ENCODE measurements at regions not wholly inside any gene's neighbourhood (a gene's known extent, or its start where the extent isn't known, plus 50 kb on each side); places are given as distances from the start of the nearest gene placed in this dataset.

DNA sequence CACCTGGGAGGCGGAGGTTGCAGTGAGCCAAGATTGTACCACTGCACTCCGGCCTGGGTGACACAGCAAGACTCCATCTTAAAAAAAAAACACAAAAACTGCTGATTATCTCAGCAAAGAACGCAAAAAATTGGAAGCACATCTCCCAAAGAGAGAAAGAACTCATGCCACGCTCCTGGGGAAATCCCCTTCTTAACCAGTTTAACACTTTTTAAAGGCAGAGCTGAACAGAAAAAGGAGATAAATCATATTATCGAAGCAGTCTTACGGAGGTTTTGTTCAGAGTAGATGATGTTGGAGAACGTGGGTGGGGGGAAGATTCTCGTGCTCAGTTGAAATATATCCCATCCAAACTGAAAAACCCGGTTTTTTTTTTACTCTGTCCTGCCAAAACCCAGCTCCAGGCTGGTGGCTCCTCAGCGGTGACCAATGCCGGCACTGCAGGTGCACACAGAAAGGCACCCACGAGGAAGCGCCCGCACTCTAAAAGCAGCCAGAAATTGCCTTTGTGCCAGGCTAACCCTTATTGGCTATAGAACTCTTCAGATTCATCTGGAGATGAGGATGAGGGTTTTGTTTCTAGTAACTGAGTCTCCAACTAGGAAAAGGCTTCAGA is 100.2 kb upstream of the PARP11 start:
- Histone ChIP-seq H3K4me1 (ENCODE audit: control insufficient read depth, insufficient read depth, low read length) (no peaks in the 10 kb centered on the region), H3K27ac (ENCODE audit: low read length) (no peak overlapping the region), H3K4me3 (ENCODE audit: low read length in 2 of 2) (no peak overlapping the region), H3K9me3 (ENCODE audit: control insufficient read depth in 2 of 2, low read length in 2 of 2) (no peaks in the 10 kb centered on the region), H3K9ac (ENCODE audit: low read length in 2 of 2) (no peak overlapping the region), H3K27me3 (ENCODE audit: control insufficient read depth in 1 of 2, insufficient read depth in 2 of 2, low read length in 2 of 2) (no peaks in the 10 kb centered on the region), H3K36me3 (ENCODE audit: control insufficient read depth in 2 of 2, insufficient read depth in 2 of 2, low read length in 2 of 2) (no peaks in the 10 kb centered on the region)

DNA sequence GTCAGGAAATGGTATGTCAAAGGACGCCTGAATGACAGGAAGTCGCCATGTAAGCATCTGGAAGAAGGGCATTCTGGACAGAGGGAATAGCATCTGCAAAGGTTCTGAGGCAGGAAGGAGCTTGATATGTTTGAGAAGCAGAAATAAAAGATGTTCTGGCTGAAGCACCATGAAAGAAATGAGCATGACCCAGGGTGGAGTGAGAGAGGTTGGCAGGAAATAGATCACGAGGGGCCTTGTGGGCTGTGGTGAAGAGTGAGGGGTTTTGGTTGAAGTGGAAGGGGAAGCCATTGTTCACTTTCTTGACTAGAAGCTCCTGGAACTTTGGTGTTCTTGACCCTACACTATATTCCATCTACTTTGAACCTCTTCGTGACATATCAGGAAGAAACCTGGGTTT is 99.4 kb upstream of the PARP11 start:
- Histone ChIP-seq H3K4me1 (ENCODE audit: control insufficient read depth, insufficient read depth, low read length) (no peaks in the 10 kb centered on the region), H3K4me3 (ENCODE audit: low read length in 2 of 2) (no peak overlapping the region), H3K36me3 (ENCODE audit: control insufficient read depth in 2 of 2, insufficient read depth in 2 of 2, low read length in 2 of 2) (no peaks in the 10 kb centered on the region), H3K9me3 (ENCODE audit: control insufficient read depth in 2 of 2, low read length in 2 of 2) (no peaks in the 10 kb centered on the region), H3K27me3 (ENCODE audit: control insufficient read depth in 1 of 2, insufficient read depth in 2 of 2, low read length in 2 of 2) (no peaks in the 10 kb centered on the region), H3K27ac (ENCODE audit: low read length) (no peak overlapping the region), H3K9ac (ENCODE audit: low read length in 2 of 2) (no peak overlapping the region)

DNA sequence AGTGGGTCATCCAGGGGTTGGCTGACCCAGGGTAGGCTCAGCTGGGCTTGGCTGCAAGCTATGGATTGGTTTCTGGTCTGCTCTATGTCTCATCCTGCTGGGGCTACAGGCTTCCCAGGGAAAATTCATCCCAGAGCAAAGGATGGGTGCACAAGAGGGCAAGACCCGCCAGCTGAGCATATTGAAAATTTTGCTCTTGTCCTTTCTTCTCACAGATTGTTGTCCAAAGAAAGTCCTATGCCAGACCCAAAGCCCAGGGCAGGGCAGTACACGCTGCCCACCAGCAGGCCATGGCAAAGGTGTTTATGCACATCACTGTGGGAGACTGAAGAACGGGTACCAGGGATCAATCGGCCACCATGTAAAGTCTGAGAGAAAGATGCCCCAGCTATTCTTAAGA is 95.3 kb upstream of the PARP11 start:
- Histone ChIP-seq H3K27ac (ENCODE audit: low read length) (no peak overlapping the region), H3K9me3 (ENCODE audit: control insufficient read depth in 2 of 2, low read length in 2 of 2) (no peaks in the 10 kb centered on the region), H3K4me1 (ENCODE audit: control insufficient read depth, insufficient read depth, low read length) (no peaks in the 10 kb centered on the region), H3K4me3 (ENCODE audit: low read length in 2 of 2) (no peak overlapping the region), H3K27me3 (ENCODE audit: control insufficient read depth in 1 of 2, insufficient read depth in 2 of 2, low read length in 2 of 2) (peaks cover 0 to 4% of the 10 kb centered on the region in 2 donors), H3K9ac (ENCODE audit: low read length in 2 of 2) (no peak overlapping the region), H3K36me3 (ENCODE audit: control insufficient read depth in 2 of 2, insufficient read depth in 2 of 2, low read length in 2 of 2) (no peaks in the 10 kb centered on the region)

DNA sequence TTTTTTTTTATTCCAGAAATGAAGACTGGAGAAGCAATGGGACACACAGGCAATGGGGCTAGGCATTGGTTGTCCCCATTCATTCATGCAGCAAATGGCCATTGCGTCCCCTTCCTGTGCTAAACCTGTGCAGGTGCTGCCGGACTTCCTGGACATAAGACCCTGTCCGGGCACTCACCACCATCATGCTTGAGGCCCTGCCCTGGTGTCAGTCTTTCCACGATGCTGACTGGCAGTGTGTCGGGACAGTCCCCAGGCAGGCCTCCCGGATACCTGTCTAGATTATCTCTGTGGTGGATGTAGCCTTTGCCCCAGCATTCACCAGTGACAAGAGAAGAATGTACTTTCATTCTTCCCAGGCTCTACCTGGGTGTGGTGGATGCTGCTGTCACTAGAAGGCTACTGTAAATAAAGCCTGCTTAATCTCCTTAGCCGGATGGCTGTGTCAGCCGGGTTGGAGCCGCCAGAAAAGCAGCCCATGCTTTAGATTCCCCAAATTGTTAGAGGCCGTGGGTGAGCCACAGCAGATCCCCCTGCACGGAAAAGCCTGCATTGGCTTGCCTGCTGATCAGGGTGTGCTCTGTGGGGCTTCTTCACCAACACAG is 94.5 kb upstream of the PARP11 start:
- Histone ChIP-seq H3K27ac (ENCODE audit: low read length) (no peak overlapping the region), H3K4me1 (ENCODE audit: control insufficient read depth, insufficient read depth, low read length) (no peaks in the 10 kb centered on the region), H3K27me3 (ENCODE audit: control insufficient read depth in 1 of 2, insufficient read depth in 2 of 2, low read length in 2 of 2) (peaks cover 0 to 4% of the 10 kb centered on the region in 2 donors), H3K9me3 (ENCODE audit: control insufficient read depth in 2 of 2, low read length in 2 of 2) (no peaks in the 10 kb centered on the region), H3K36me3 (ENCODE audit: control insufficient read depth in 2 of 2, insufficient read depth in 2 of 2, low read length in 2 of 2) (no peaks in the 10 kb centered on the region), H3K4me3 (ENCODE audit: low read length in 2 of 2) (no peak overlapping the region), H3K9ac (ENCODE audit: low read length in 2 of 2) (no peak overlapping the region)

DNA sequence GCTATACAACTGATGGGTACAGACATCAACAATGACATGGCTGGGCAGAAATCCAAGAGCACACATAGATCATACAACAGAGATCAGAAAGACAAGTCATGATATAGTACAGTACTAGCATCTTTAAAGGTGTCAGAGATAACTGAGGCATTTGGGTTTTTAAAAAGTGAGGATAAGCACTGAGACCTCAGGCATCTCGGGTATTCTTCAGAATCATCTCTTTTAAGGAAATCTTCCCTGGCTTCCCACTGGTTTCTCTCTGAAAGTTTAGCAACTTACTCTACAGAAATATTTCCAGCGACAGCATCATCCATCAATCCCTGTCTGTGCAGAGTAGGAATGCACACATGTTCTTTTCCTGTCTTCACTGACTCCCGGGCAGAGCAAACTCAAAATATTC is 93.2 kb upstream of the PARP11 start:
- Histone ChIP-seq H3K4me1 (ENCODE audit: control insufficient read depth, insufficient read depth, low read length) (no peaks in the 10 kb centered on the region), H3K9me3 (ENCODE audit: control insufficient read depth in 2 of 2, low read length in 2 of 2) (no peaks in the 10 kb centered on the region), H3K27ac (ENCODE audit: low read length) (no peak overlapping the region), H3K9ac (ENCODE audit: low read length in 2 of 2) (no peak overlapping the region), H3K4me3 (ENCODE audit: low read length in 2 of 2) (no peak overlapping the region), H3K27me3 (ENCODE audit: control insufficient read depth in 1 of 2, insufficient read depth in 2 of 2, low read length in 2 of 2) (peaks cover 0 to 4% of the 10 kb centered on the region in 2 donors), H3K36me3 (ENCODE audit: control insufficient read depth in 2 of 2, insufficient read depth in 2 of 2, low read length in 2 of 2) (no peaks in the 10 kb centered on the region)

DNA sequence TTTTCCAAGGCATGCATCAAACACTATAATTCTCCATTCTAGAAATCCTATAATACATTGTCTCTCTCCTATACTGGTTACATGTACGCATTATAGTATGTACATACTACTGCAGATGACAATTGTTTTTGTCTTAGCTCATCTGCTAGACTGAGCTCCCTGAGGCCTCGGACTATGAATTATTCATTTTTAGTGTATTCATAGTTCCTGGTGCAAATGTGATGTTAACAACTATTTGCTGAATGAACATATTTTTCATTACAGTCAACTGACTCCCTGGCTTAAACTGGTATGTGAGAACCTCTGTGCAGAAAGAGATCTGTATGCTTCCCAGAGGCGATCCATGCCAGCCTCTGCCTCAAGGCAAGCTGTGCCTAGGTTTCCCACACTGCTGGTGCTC is 91.8 kb upstream of the PARP11 start:
- no peak overlapping the region for H3K27ac ChIP-seq (ENCODE audit: low read length)
- no peak overlapping the region for H3K9ac ChIP-seq (ENCODE audit: low read length in 2 of 2)
- no peaks in the 10 kb centered on the region for H3K4me1 ChIP-seq (ENCODE audit: control insufficient read depth, insufficient read depth, low read length)
- H3K4me3 ChIP-seq (ENCODE audit: low read length in 2 of 2) = no peak overlapping the region
- peaks cover under 1 to 4% of the 10 kb centered on the region in 2 donors for H3K27me3 ChIP-seq (ENCODE audit: control insufficient read depth in 1 of 2, insufficient read depth in 2 of 2, low read length in 2 of 2)
- no peaks in the 10 kb centered on the region for H3K9me3 ChIP-seq (ENCODE audit: control insufficient read depth in 2 of 2, low read length in 2 of 2)
- H3K36me3 ChIP-seq (ENCODE audit: control insufficient read depth in 2 of 2, insufficient read depth in 2 of 2, low read length in 2 of 2) = no peaks in the 10 kb centered on the region

DNA sequence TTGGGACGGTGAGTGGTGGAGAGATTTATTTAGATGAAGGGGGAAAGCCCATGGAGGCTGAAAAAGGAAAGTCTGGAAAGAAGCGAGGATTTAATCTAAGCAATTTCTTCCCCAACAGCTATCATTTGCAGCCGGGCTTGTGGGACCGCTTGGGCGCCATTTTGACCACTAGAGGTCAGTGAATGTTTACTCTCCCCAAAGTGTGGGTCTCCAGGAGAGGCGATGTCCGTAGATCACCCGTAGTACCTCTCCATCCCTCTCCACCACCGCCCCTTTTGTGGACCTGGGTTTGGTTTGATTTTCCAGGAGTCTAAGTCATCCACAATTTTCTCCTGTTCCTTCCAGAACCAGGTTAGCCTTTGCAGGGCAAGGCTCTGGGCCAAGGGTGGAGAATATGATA is 91.2 kb upstream of the PARP11 start:
- no peaks in the 10 kb centered on the region for H3K36me3 ChIP-seq (ENCODE audit: control insufficient read depth in 2 of 2, insufficient read depth in 2 of 2, low read length in 2 of 2)
- H3K4me1 ChIP-seq (ENCODE audit: control insufficient read depth, insufficient read depth, low read length) = no peaks in the 10 kb centered on the region
- no peak overlapping the region for H3K9ac ChIP-seq (ENCODE audit: low read length in 2 of 2)
- H3K27me3 ChIP-seq (ENCODE audit: control insufficient read depth in 1 of 2, insufficient read depth in 2 of 2, low read length in 2 of 2) = peaks cover 2 to 4% of the 10 kb centered on the region in 2 donors
- H3K4me3 ChIP-seq (ENCODE audit: low read length in 2 of 2) = no peak overlapping the region
- no peaks in the 10 kb centered on the region for H3K9me3 ChIP-seq (ENCODE audit: control insufficient read depth in 2 of 2, low read length in 2 of 2)
- no peak overlapping the region for H3K27ac ChIP-seq (ENCODE audit: low read length)

DNA sequence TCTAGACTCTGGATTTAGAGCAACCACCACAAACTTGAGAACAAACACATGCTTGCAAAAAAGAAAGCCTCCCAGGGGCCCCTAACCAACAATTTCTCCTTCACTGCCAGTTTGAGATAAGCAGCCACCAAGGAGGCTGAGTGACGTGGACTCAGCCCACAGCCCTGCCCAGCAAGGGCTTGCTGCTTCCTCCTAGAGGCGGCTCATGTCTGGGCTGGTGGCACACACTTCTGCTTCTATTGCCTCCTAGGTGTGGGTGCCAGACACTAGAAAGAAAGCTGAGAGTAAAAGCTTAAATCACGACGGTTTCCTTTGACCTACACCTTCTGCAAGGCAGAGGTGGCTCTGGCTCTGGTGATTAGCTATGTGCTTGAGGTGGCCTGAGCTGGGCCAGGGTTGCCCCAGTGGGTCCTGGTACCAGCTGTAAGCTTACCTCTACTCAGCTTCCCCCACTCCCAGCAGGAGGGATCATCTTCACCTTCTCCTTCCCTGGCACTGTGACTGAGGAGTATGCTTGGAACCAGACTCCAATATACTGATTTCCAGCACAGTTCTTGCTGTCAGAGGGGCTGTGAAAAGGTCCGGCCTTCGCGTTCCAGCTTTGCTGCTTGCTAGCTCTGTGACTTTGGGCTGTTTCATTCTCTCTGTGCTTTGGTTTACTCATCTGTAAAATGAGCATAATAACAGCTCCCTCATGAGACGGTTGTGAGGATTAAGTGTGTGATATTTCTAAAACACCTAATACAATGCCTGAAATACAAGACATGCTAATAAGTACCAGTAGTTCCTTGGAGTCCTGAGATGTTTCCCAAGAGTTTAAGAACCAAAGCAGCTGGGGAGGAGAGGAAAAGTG is 89.7 kb upstream of the PARP11 start:
- Histone ChIP-seq H3K4me1 (ENCODE audit: control insufficient read depth, insufficient read depth, low read length) (no peaks in the 10 kb centered on the region), H3K36me3 (ENCODE audit: control insufficient read depth in 2 of 2, insufficient read depth in 2 of 2, low read length in 2 of 2) (no peaks in the 10 kb centered on the region), H3K9ac (ENCODE audit: low read length in 2 of 2) (no peak overlapping the region), H3K4me3 (ENCODE audit: low read length in 2 of 2) (no peak overlapping the region), H3K9me3 (ENCODE audit: control insufficient read depth in 2 of 2, low read length in 2 of 2) (no peaks in the 10 kb centered on the region), H3K27ac (ENCODE audit: low read length) (no peak overlapping the region), H3K27me3 (ENCODE audit: control insufficient read depth in 1 of 2, insufficient read depth in 2 of 2, low read length in 2 of 2) (peaks cover 2 to 4% of the 10 kb centered on the region in 2 donors)

DNA sequence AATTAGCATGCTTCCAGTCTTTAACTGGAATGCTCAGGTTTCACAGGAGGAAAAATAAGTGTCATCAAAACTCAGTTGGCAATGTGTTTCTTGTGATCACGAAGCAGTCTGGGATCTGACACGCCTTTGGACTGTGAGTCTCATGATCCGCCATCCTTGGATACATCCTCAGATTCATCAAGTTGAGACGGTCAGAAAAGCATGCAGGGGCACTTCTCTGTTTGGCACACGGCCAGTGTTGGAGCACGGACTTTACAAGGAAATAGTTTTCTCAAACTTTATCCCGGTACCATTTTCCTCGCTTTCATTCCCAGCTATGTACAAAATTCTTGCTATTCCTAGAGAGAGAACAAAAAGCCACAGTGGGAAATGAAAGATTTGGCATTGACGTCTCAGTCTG is 88.4 kb upstream of the PARP11 start:
- Histone ChIP-seq H3K9ac (ENCODE audit: low read length in 2 of 2) (no peak overlapping the region), H3K4me1 (ENCODE audit: control insufficient read depth, insufficient read depth, low read length) (no peaks in the 10 kb centered on the region), H3K4me3 (ENCODE audit: low read length in 2 of 2) (no peak overlapping the region), H3K36me3 (ENCODE audit: control insufficient read depth in 2 of 2, insufficient read depth in 2 of 2, low read length in 2 of 2) (no peaks in the 10 kb centered on the region), H3K27ac (ENCODE audit: low read length) (no peak overlapping the region), H3K27me3 (ENCODE audit: control insufficient read depth in 1 of 2, insufficient read depth in 2 of 2, low read length in 2 of 2) (peaks cover 2 to 4% of the 10 kb centered on the region in 2 donors), H3K9me3 (ENCODE audit: control insufficient read depth in 2 of 2, low read length in 2 of 2) (no peaks in the 10 kb centered on the region)

DNA sequence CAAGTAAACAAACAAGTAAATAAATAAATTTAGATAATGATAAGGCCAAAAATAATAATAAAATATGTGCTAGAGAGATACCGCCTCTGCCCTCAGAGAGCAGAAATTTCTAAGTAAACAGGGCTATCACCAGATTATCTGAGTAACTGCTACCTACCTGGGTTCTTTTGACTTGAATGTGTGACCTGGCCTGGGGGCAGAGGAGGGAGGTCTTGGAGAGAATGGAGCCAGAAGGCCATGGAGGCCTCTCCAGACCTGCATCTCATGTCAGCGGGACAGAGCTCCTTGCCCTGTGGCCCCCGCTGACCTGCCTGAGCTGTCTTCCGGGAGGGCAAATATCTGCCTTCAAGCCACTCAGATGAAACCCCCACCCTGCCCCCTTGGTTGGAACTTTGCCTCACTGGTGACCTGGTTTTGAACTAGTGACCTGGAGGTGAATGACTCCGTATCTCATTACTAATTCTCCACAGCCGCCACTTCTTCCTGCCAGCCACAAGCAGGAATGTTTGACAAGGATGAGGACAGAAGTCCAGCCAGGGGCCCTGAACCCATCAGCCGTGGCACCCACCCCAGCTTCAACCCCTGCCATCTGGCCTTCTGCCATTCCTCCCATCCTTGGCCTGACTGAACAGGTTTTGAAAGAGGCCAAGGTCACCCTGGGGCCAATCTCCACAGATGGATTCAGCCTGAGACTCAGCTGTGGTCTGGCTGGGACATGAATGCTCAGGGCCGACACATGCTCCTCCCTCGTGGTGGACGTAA is 86.8 kb upstream of the PARP11 start:
- Histone ChIP-seq H3K27me3 (ENCODE audit: control insufficient read depth in 1 of 2, insufficient read depth in 2 of 2, low read length in 2 of 2) (peaks cover 0 to 2% of the 10 kb centered on the region in 2 donors), H3K36me3 (ENCODE audit: control insufficient read depth in 2 of 2, insufficient read depth in 2 of 2, low read length in 2 of 2) (no peaks in the 10 kb centered on the region), H3K27ac (ENCODE audit: low read length) (no peak overlapping the region), H3K9me3 (ENCODE audit: control insufficient read depth in 2 of 2, low read length in 2 of 2) (no peaks in the 10 kb centered on the region), H3K4me1 (ENCODE audit: control insufficient read depth, insufficient read depth, low read length) (no peaks in the 10 kb centered on the region), H3K9ac (ENCODE audit: low read length in 2 of 2) (no peak overlapping the region), H3K4me3 (ENCODE audit: low read length in 2 of 2) (no peak overlapping the region)

Measured in stomach smooth muscle (tissue), 2 donors.